DMS 273 (cell line): ENCODE measurements at regions not wholly inside any gene's neighbourhood (a gene's known extent, or its start where the extent isn't known, plus 50 kb on each side); places are given as distances from the start of the nearest gene placed in this dataset.

ENCODE experiments used
- DNase-seq: peaks from one replicate; lab custom pipeline; 2025; ENCODE audit not compliant: unreplicated experiment; lab: John Stamatoyannopoulos, UW

- no peak for DNase-seq
Measured at GRCh38 chr19:29098091-29098490, 114.9 kb downstream of the UQCRFS1 start.

DNA sequence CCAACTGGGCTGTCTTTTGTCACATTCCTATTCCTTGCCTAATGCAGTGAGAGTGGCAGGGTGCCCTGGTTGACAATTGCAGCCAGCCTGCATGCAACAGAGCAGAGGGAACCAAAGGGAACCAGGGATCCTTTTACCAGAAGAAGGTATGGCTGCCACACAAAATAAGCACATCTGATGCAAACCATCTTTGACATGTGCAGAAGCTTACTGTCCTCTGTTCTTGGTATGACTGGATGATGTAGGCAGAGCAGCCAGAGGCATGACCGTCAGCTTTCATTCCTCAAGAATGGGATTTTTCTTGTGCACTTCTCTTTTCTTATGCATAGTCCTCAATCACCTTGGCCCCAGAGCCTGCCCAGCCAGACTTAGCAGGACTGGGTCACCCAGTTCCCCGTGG, 116.1 kb downstream of the UQCRFS1 start:
- DNase-seq = no peak

DNA sequence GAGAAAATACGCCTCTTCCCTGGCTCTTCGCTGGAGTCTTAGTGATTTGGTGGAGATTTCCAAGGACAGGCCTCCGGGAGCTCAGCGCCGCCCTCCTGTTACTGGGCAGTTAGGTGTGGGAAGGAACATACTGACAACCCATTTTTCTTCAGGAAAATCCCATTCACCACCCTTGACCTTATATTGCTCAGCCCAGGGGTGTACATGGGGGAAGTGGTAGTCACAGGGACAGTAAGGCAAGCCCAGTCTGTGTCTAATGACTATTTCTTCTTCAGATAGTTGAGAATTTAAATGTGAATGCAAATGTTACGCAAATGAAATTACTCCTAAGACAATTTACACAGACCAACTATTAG, 119.4 kb downstream of the UQCRFS1 start:
- DNase-seq = no peak

DNA sequence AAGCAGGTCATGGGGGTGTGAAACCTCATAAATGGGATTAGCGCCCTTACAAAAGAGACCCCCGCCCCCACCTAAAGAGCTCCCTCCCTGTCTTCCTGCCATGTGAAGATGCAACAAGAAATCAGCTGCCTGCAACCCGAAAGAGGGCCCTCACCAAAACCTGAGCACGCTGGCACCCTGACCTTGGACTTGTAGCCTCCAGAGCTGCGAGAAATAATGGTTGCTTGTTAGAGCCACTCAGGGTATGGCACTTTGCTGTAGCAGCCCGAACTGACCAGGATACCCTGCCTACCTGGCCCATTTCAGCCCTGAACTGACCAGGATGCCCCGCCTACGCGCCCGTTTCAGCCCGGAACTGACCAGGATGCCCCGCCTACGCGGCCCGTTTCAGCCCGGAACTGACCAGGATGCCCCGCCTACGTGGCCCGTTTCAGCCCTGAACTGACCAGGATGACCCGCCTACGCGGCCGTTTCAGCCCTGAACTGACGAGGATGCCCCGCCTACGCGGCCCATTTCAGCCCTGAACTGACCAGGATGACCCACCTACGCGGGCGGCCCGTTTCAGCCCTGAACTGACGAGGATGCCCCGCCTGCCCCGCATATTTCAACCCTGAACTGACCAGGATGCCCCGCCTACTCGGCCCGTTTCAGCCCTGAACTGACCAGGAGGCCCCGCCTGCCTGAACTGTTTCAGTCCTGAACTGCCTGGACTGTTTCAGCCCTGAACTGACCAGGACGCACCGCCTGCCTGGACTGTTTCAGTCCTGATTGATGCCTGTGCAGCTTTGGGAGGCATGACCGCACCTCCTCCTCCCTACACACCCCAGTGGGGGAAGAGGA, 120.0 kb downstream of the UQCRFS1 start:
- no peak for DNase-seq

GRCh38 chr19:29090783-29091526, 122.0 kb downstream of the UQCRFS1 start:
- DNase-seq = no peak

GRCh38 chr19:29089315-29089870, 123.6 kb downstream of the UQCRFS1 start:
- DNase-seq = no peak

- DNase-seq = no peak
Measured at GRCh38 chr19:29088761-29089160, 124.2 kb downstream of the UQCRFS1 start.

DNA sequence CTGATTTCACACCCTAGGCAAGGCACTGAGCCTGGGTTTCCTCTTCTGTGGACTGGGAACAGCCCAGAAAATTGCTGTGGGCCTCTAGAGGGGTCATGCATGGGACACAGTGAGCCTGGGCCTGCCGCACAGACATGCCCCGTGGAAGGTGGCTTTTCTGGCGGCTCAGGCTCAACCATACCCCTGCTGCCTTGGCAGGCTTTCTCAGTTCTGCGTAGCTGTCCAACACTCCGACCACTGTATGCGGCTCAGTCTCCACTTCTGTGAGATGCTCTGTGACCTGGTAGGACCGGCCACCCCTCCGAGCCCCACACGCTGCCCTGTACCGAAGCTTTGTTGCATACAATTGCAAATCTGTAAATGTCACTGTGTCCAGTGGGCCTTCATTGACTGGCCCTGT, 126.3 kb downstream of the UQCRFS1 start:
- no peak for DNase-seq

DNA sequence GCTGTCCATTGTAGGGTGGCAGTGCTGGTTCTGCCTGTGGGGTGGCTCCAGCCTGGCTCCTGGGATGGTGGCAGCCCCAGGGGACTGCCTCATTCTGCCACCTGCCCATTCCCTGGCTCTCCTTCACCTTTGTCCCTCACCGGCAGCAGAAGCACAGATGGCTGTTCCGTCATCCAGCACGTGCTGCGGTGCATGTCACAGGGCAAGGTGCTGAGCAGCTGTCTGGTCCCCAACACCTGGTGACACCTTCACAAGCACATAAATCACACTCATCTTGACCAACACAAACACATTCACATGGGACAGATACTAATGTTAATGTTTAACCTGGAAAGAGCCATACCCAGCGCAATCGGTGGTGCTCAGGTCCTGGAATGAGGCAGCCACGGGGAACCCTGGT, 126.8 kb downstream of the UQCRFS1 start:
- no peak for DNase-seq

DNA sequence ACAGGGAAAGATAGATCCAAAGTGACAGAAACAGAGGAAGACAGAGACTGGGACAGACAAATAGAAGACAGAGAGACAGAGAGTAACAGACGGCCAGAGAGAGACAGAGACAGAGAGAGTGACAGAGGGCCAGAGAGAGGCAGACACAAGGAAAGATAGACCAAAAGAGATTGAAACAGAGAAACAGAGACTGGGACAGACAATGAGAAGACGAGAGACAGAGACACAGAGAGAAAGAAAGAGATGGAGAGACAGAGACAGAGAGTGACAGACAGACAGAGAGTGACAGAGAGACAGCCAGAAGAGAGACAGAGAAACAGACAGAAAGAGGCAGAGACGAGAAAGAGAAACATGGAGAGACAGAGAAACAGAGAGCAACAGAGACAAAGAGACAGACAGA, 127.3 kb downstream of the UQCRFS1 start:
- no peak for DNase-seq

- DNase-seq = no peak
Measured at GRCh38 chr19:29085206-29085605, 127.7 kb downstream of the UQCRFS1 start.

DNA sequence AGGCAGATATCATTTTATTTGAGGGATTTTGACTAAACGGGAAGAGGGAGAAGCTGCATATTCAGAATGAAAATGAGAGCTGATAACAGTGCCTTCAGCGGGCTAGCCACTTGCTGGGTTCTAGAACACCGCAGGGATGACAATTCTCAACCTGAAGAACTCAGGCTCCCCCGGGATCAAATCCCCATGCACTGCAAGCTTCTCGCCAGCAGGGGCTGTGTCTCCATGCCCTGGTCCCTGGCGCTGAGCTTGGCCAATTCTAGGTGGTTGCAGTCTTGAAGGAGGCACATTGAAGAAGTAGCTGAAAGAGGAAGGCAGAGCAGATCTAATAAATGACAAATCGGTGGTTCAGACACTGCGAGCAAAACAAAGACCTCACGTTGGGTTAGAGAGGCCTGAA, 128.7 kb downstream of the UQCRFS1 start:
- peak; percentile 51 for DNase-seq

- DNase-seq = no peak
Measured at GRCh38 chr19:29083863-29084262, 129.1 kb downstream of the UQCRFS1 start.

GRCh38 chr19:29079356-29080032, 133.5 kb downstream of the UQCRFS1 start:
- DNase-seq = no peak

GRCh38 chr19:29076963-29077362, 136.0 kb downstream of the UQCRFS1 start:
- no peak for DNase-seq

- DNase-seq = no peak
Measured at GRCh38 chr19:29076161-29076560, 136.8 kb downstream of the UQCRFS1 start.

DNA sequence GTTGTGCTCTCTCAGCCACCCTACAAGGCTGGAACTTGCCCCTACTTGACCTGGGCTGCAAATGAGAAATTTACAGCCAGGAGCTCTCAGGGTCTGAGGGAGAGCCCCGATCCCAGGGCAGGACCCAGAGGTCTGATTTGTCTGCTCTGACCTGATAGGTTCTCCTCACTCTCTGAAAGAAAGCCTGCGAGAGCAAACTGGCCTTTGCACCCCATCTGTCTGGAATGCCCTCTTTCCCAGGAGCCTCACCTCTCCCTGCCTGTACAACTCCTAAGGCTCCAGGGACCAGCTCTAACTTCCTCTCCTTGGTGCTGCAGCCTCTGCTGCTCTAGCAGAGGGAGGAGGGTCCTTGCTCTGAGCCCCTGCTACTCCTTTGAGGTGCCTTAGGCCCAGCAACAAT, 137.8 kb downstream of the UQCRFS1 start:
- DNase-seq = no peak

DNA sequence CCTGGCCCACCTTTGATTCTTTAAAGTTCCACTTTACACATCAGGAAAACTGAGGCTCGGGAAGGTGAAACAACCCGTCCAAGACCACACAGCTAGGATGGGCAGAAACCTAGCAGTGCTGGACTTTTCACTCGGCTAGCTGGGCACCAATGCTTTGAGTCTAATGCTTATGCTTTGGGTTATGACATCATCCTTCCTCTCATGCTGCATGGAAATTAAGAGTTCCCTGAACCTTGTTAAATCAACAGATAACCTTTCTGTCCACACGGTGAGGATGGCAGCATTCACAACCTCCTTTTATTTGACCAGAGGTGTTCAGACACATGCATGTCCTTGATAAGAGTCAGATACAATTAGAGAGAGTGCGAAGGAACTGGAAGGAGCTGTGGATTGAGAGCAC, 138.4 kb downstream of the UQCRFS1 start:
- DNase-seq = no peak

GRCh38 chr19:29067831-29068230, 145.1 kb downstream of the UQCRFS1 start:
- DNase-seq = no peak

DNA sequence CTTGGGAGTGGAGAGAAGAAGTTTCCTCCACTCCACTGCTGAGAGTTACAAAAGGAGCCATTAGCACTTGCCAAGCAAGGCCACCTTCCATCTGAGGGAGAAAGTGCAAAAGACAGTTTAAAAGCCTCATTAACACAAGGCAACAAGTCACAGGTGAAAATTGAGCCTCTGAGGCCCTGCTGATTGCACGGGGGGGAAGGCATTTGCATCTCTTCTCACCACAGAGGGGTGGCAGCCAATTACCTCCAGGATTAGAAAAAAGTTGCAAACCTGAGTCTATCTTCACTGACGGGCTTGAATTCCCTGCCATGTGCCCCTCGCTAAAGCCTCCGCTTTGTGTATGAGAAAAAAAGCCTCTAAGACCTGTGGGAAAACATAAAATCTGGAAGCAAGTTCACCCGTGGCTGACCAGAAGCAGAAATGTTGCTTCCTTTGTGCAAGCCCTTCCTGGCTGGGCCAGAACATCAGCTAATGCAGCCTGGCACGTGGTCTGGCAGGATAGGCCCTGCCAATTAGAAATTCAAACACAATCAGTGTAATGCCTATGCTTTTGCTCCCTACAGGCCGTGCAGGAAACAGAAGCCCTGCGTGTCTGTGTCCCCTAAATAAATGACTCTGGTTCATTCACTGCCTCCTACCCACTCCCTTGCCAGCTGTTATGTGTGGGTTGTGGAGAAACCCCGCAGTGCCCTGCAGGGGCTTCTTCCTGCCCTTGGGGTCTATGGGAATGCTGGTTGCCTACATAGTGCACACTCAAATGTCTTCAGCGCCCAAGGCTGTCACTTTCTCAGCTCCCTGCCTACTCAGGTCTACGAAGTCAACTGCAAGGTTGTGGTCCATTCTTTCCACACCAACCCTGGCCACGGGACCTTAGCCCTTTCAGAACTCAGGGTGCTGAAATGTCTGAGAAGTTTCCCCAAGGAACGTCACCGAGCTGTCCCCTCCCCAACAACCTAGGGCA, 150.2 kb downstream of the UQCRFS1 start:
- no peak for DNase-seq
